NCI-H524 treated with DMSO at 0.1 percent for 48 hours (cell line): ENCODE measurements at regions not wholly inside any gene's neighbourhood (a gene's known extent, or its start where the extent isn't known, plus 50 kb on each side); places are given as distances from the start of the nearest gene placed in this dataset.
"Not testable (repeated sequence)": the region's sequence is repeated elsewhere in the genome, so short reads cannot be mapped to it uniquely, and the experiment has no call there.

Source experiments
- DNase-seq: peaks from one replicate; lab custom pipeline; 2025; lab: John Stamatoyannopoulos, UW

DNA sequence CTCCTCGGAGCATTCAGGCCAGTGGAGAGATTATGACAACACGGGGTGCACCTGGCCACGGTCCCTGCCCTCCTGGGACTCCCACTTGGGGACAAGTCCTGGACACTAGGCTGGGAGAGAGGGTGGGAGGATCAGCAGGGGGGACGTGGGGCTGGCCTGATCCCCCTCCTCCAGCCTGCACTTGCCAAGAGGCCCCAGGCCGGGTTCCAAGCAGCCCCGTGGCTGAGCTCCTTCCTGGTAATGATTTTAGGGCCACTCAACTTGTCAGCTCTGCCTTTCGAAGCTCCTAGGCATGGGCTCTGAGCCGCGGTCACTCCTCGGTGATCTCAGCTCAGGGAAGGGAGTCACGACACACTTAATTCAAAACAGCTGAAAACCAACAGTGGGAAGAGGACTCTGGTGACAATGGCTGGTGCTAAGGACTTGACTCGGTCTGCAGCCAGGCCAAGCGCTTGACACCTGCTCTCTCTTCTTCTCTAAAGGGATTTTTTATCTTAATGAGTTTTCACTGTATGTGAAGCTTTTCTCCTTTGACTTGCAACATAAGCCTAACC, 161.7 kb downstream of the BMP7 start:
- DNase-seq = no peak

DNA sequence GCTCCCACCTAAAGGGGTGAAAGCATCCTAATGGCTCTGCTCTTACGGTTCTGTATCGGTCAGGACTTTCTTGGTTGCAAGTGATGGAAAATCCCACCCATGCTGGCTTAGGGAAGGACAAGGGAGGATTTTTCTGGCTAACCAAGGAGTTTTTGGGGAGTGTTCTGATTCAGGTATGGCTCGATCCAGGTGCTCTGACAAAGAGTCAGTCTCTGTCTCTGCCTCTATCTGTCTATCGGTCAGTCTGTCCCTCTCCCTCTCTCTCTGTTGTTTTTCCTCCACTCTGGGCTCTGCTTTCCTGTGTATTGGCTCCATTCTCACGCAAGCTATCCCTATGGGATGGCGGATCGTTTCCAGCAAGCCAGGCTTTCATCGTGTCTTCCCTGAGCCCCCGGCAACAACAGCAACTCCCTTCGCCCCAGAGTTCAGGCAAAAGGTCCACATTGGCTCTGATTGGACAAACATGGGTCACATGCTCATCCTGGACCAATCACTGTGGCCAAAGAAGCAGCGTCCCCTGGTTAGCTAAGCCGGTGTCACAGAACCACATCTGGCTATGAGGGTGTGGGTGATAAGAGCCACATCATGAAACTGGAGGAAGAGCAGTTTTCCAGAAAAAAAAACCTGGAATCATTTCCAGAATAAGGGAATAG, 160.3 kb downstream of the BMP7 start:
- no peak for DNase-seq

DNA sequence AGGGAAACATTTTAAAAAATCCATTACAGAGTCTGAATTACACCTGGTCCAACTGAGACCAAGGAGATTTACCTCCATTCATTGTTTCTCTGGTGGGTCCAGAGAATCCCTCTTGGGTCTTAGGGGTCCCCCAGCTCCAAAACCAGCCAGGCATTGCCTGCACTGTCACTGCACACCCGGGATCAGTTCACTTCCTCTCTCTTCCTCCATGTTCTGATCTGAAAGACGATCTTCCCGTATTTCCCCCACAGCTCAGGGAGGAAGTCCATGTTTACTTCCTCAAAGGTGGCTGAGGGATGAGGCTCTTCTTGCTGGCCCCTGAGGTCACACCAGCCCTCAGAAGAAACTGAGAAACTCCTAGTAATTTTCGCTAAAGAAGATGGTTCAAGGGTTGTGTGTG, 159.7 kb downstream of the BMP7 start:
- no peak for DNase-seq

DNA sequence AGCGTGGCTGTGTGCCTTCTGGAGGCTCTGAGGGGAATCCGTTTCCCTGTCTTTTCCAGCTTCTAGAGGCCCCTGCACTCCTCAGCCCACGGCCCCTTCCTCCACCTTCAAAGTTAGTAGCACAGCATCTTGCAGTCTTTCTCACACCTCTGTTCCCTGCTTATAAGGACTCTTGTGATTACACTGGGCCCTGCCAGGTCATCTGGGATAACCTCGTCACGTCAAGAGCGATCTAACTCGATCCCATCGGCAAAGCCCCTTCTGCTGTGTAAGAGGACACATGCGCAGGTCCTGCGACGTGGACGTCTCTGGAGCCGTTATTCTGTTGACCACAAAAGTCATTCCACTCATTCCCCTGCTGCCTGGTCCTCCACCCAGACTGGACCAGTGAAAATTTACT, 159.2 kb downstream of the BMP7 start:
- DNase-seq = no peak

DNA sequence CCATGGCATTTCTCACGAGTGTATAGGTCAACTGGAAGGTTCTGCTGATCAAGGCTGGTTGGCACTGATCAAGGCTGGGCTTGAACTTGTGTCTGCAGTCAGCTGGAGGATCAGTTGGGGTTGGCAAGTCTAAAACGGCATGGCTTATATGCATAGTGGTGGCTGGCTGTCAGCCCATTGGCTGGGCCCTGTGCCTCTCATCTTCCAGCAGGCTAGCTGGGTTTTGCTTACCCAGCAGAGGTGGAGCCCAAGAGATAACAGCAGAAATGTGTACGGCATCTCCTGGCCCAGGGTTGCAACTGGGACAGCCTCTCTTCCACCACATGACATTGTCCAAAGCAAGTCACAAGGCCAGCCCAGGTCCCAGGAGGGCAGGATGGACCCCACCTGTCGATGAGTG, 158.2 kb downstream of the BMP7 start:
- DNase-seq = no peak

DNA sequence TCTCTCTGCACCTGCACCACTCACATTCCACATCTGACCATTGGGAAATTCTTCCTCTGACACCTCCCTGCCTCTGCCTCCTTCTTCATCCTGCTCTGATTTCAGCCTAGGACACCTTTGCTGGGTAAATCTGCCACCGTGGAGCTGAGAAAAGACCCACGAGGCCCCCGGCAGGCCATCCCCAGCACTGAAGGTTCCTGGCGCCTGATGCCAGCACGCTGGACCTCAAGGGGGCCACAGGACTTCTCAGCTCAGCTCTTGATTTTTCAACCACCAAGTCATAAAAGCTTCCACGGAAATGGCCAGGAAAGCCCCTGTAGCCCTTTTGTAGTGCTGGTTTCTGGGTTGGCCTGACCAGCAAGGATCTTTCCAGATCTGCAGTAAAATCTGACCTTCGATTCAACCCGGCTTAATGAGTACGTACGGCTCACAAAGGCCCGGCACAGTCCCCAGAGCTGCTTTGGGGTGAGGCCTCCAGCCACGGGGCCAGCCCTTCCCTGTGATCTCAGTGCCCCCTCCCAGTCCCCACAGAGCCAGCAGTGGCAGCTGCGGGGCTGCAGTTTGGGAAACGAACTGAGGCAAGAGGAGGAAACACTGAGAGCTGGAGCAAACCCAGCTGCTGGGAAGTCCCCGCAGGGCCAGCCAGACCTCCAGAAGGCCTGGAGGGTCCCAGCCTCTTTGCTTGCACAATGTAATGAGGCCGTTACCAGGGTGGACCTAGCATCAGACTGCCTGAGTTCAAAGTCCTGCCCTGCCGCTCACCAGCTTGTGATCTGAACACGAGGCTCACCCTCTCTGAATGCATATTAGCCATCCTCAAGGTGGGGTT, 157.5 kb downstream of the BMP7 start:
- DNase-seq = no peak

DNA sequence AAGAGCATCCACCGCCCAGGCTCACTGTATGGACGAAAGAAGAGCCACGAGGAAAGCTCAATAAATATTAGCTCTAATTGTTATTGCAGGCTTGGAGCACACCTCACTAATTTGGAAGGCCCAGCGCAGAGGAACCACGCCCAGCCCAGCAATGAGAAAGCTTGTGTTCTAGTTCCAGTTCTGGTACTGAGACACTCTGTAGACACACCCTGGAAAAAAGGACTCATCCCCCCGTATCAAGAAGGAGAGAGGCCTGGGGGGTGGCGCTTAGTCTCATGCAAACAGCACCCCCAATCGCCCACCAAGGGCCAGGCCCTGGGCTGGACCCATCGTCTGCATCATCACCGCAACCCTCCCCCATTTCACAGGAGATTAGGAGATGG, 156.9 kb downstream of the BMP7 start:
- DNase-seq = no peak

DNA sequence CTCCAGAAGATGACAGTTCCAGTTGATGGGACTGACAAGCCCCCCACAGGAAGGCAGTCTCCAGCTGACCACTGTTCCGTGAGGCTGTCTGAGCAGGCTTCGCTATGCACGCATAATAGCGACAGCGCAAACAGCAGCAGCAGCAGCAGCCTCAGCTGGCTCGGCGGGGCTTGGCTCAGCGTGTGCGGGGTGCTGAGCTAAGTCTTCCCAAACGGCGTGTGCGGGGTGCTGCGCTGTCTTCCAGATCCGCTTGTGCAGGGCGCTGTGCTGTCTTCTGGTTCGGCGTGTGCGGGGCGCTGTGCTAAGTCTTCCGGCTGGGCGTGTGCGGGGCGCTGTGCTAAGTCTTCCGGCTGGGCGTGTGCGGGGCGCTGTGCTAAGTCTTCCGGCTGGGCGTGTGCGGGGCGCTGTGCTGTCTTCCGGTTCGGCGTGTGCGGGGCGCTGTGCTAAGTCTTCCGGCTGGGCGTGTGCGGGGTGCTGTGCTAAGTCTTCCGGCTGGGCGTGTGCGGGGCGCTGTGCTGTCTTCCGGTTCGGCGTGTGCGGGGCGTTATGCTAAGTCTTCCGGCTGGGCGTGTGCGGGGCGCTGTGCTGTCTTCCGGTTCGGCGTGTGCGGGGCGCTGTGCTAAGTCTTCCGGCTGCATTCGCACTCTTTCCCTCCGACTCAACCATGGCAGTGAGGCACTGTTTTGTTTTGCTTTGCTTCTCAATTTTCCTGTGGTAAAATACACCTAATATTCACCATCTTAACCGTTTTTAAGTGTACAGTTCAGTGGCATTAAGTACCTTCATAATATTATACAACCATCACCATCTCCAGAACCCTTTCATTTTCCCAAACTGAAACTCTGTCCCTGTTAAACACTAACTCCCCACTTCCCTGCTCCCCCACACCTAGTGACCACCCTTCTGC, 156.1 kb downstream of the BMP7 start:
- not testable (repeated sequence) for DNase-seq

DNA sequence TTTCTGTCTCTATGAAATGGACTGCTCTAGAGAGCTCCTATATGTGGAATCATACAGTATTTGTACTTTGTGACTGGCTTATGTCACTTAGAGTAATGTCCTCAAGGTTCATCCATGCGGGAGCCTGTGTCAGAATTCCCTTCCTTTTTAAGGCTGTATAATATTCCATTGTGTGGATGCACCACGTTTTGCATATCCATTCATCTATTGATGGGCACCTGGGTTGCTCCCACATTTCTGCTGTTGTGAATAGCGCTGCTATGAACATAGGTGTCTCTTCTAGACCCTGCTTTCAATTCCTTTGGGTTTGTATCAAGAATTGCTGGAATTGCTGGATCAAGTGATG, 155.4 kb downstream of the BMP7 start:
- DNase-seq = no peak

DNA sequence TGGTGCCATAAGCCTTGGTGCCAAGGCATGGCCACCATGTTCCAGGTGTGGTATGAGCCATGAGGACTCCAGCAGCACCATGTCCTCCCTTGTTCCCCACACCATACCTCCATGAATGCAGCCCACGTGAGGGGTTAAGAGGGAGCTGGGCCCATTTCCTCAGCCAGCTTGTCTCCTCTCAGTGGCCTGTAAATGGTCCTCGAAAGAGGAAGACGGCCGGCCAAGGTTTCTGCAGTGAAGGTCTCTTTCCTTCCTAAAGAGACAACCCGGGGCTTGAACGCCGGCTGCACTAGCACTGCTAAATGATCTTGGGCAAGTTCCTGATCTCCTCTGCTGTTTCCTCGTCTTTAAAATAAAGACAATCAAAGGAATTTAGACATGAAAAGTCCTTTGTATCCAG, 154.0 kb downstream of the BMP7 start:
- DNase-seq = no peak

DNA sequence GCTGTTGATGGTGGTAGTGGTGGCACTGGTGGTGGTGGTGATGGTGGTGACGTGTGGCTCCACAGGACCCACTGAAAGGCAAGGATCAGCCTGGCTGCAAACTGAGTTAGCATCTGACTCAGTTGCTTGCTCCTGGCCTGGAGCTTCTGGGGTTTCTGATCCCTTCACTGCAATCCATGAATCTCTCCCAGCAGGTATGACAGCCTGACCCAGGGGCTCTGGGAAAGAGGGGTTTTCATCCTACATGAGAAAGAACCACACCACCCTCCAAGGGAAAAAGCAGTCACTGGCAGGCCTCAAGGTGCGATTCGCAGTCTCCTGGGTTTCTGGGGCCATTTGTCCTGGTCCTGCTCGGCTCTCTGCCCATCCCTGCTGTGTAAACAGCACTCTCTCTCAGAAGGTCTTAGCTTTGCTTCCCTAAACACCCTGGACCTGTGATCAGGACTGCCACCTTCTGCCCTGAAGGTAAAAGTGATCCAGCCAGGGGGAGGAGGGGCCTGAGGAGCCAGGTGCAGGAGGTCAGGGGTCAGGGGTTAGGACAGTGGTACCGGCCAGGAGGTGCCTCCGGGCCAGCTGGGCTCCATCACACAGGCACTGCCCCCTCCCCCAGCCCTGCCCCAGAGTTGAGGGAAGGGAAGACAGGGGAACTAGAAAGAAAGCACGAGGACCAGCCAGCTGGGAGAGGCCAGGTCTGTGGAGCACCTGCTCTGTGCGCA, 152.0 kb downstream of the BMP7 start:
- no peak for DNase-seq

DNA sequence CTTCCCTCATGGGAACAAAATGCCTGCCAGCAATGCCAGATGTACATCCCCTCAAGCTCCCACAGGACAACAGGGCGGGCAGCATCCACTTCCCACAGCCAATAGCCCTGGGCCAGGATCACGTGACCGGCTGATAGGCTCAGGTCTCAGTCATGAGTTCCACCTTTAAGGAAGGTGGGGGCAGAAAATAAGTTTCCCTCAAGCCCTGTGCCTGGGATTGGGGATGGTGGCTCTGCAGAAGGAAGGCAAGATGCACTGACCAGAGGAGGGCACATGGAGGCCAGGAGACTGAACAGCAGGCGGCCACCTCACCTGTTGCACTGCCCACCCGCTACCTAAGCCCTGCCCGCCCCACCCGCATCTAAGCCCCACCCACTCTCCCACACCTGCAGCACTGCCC, 149.1 kb downstream of the BMP7 start:
- no peak for DNase-seq

DNA sequence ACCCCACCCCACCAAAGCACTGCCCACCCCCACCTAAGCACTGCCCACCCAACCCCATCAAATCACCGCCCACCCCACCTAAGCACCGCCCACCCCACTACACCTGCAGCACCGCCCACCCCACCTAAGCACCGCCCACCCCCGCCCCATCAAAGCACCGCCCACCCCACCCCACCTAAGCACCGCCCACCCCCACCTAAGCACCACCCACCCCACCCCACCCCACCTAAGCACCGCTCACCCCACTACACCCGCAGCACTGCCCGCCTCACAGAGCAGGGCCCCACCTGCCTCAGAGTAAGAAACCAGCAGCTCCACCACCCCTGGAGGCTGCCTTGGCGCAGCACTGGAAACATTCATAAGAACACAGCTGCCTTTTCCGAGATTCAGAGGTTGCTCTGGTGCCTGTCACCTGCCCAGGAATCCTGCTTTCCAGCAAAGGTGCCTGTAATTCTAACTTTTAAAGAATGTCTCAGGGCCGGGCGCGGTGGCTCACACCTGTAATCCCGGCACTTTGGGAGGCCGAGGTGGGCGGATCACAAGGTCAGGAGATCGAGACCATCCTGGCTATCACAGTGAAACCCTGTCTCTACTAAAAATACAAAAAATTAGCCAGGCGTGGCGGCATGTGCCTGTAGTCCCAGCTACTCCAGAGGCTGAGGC, 148.2 kb downstream of the BMP7 start:
- DNase-seq = no peak
